GM19240 (cell line): ENCODE measurements at regions not wholly inside any gene's neighbourhood (a gene's known extent, or its start where the extent isn't known, plus 50 kb on each side); places are given as distances from the start of the nearest gene placed in this dataset.

Experiments
- DNase-seq: peaks from one replicate; pipeline ENCODE4 v3.0.0; 2011; ENCODE audit warnings: low spot score; ENCODE audit not compliant: insufficient read length

GRCh38 chr18:54531402-54532065 lies 59.5 kb upstream of the DYNAP start:
- no peak for DNase-seq

GRCh38 chr18:54532222-54532621 lies 58.8 kb upstream of the DYNAP start:
- DNase-seq = no peak

GRCh38 chr18:54532962-54533361 lies 58.1 kb upstream of the DYNAP start:
- no peak for DNase-seq
